HG03432 (cell line): ENCODE measurements at regions not wholly inside any gene's neighbourhood (a gene's known extent, or its start where the extent isn't known, plus 50 kb on each side); places are given as distances from the start of the nearest gene placed in this dataset.
A peak's percentile ranks its signal among the peaks of the same experiment; 100 is the strongest.

Experiments used
- ATAC-seq: cut with Tn5 transposase; IDR thresholded peaks from one replicate; pipeline ENCODE4 v1.9.1; 2021; ENCODE audit warnings: mild to moderate bottlenecking, moderate library complexity; ENCODE audit not compliant: unreplicated experiment

DNA sequence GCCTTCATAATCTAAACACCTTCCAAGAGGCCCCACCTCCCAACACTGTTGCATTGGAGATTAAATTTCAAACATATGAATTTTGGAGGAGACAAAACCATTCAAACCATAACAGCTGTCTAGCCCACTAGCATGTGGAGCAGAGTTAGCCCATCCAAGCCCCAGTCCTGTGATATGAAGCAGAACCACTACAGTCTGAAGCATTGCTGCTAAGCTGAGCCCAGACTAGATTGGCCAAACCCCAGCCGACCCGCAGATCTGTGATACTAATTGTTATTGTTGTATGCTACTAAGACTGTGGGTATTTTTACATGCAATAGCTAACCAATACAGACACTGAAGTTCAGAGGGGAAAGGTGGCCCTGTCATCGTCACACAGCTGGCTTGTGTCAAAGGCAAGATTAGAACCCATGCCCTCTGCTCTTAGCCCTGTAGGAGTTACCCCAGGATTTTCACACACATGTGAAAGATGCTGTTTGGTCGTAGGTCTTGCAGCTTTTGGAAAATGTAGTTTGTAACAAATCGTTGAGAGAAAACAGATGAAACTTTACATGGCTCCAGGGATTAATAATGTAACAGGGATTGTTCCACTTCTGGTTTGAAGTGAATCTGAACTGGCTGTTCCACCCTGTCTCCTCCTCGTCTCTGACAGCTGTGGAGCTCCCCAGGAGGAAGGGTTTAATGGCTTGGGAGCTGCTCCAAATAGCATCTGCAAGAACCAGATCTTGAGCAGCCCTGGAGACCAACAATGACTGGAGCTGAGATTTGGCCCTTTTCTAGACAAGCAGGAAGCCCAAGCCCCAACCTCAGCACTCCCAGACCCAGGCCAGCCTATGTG is 517.5 kb downstream of the MID1IP1 start:
- ATAC-seq, result no peak

GRCh38 chrX:39320165-39320564 is 518.9 kb downstream of the MID1IP1 start:
- ATAC-seq, result no peak

DNA sequence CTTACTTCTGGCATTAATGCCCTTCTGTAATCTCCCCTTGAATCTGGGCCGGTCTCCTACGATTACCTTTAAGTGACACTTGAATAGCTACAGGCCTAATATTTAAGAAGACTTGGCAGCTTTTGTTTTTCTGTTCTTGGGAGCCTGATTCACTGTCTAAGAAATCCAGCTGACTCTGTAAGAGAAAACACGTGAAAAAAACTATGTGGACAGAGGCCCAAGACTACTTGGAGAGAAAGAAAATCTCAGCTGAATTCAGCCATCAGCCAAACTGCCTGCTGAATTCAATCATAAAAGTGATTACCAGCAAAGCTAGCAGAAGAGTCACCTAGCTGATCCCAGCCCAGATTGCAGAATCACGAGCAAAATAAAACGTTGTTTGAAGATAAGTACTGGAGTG is 521.2 kb downstream of the MID1IP1 start:
- ATAC-seq, result no peak

DNA sequence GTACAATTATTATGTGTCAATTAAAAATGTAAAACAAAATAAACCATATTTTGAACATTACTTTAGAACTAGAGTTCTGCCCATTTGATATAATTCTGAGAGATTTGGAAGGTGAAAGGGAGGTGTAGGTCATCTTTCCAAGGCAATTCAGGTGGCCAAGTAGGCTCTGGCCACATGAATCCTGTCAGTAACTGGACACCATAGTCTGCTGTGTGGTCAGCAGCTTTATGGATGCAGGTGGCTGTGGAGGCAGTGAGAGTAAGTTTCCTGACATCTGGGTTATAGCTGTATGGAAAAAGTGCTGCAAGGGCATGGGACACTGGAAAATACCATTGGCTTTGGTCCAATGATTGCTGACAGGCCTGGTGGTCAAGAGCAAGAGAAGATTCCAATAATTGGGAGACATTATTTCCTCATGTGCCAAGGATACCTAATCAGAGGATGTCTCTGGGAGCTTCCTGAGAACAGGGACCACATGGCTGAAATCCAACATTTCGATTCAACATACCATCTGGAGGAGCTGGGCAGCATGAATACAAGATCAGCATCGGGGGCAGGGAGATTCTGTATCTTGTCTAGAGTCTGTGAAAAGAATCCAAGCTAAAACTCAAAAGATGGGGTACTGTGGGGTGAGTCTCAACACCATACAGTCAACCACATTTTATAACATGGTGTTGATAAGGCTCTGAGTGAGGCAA is 523.1 kb downstream of the MID1IP1 start:
- no peak for ATAC-seq

- ATAC-seq, result no peak
Observed at GRCh38 chrX:39327255-39327654, 526.0 kb downstream of the MID1IP1 start.

DNA sequence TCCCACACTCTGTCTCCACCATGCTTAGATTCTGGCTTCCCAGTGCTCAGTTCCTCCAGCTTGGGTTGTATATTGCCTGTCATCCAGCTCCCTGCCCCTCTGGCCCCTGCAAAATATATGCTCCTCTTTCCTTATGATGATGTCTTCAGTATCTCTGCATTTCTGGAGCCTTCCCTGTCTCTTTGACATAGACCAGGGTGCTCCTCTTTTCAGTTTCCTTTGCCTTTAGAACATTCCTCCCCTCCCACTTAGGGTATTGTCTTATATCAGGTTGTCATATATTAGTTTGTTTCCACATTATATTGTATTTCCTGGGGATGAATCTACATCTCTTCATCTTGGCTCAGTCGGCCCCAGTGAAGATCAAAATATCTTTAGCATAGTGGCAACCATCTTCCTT is 526.4 kb downstream of the MID1IP1 start:
- ATAC-seq, result no peak

DNA sequence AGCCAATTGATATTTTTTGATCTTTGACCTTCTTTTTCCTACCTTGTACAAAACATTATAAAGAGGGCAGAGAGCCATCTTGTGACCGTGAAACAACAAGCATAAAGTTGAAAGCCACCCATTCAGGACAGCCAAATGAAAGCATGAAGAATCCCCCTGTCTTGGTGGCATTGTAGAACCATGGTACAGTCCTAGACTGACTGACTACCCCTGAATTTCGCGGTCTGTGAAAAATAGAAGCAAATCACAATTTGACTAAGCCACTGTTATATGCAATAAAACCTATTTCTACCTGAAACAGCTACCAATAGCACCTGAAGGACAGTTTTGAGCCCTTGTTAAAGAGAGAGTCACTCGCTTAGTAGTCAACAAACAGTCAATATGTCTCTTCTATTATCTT is 527.4 kb downstream of the MID1IP1 start:
- ATAC-seq, result no peak

DNA sequence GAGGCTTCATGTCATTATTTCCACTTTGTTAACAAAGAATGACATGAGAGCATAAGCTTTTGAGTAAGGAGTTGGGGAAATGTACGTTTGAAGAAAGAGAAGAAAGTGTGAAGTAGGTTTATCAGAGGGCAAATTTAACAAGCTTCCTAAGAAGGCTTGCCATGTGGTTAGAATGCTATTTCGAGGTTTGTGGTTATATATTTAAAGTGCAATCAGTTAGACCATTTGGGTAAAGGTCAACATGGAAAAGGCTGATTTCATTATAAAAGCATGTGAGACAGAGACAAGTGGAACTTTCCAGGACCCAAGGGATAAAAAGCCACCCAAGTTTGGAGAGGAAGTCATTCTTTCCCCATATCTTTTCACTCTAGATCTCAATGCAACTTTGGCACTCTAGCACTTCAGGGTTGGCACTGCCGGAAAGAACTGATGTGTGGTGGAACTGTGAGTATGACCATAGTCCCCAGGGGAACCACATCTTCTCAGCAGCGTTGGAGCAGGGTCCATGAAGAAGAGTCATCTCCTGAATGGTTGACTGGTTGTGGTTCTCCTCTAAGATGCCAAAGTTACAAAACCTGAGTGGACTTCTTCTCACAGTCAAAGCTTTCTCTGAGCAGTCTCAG is 529.9 kb downstream of the MID1IP1 start:
- ATAC-seq, result peak; percentile 88

DNA sequence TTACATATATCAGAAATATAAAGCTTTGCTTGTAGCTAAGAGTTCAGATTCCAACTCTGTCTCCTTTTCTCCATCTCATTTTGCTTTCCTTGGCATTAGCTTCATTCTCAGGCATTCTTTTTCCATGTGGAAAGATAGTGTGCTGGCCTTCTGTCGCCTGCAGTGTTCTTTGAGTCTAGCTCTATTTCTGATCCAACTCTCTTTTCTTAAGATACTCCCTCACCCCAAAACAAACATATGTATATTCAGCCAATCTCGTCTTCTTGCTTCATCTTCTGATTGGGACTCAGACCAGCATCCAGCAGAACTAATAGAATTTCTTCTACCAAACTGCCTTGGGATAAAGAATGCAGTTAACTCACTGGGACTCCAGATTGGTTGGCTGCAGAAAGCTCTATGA is 532.2 kb downstream of the MID1IP1 start:
- ATAC-seq, result no peak

- ATAC-seq, result no peak
Observed at GRCh38 chrX:39335513-39336235, 534.4 kb downstream of the MID1IP1 start.

DNA sequence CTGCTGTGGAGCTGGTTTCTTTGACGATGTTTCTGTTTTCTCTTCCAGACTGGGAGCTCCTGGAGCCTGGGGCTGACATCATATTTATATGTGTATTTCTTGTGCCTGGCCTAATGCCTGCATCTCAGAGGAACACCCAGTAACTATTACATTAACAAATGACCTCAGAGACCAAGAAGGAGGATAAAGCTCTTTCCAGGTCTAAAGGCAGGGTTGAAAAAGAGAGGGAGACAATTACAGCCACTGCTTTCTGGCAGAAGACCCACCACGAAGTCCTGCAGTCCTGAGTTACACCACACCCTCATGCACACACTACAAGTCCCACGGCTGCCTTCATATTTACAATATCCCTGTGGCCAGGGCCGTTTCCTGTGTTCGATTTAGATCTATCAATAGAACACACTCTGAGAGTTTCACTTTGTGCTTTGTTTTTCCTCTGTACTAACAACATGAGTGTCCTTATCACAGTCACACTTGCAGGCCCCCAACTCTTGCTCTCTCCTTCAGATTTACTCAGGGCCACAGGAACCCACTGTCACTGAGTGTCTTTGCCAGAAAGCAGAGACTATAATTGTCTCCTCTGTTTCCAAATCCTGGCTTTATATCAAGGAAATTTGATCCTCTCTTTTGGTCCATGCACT is 535.5 kb downstream of the MID1IP1 start:
- peak; percentile 91 for ATAC-seq

DNA sequence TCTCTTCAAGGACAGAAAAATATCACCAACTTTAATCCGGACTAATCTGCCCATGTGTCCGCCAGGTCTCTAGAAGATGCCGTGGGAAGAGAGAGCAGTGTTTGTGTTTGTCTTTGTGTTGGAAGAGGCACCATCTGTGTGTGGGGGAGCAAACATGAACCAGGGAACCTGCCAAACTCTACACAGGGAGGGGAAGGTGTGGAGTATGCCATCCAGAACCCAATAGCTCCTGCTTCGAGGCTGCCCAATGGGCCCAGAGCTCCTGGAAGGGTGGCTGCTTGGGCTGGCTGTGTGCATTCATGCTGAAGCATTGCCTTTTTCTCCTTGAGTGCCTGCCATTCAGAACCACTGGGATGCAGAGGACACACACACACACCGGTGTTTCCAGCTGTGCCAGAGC is 536.2 kb downstream of the MID1IP1 start:
- ATAC-seq, result no peak

DNA sequence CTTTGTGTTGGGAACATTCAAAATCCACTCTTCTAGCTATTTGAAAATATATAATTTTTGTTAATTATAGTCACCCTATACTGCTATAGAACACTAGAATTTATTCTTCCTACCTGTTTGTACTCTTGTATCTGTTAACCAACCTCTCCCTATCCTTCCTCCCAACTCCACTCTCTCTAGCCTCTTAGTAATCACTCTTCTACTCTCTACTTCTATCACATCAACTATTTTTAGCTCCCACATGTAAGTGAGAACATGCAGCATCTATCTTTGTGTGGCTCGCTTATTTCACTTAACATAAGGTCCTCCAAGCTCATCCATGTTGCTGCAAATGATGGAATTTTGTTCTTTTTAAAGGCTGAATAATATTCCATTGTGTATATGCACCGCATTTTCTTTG is 537.3 kb downstream of the MID1IP1 start:
- no peak for ATAC-seq

DNA sequence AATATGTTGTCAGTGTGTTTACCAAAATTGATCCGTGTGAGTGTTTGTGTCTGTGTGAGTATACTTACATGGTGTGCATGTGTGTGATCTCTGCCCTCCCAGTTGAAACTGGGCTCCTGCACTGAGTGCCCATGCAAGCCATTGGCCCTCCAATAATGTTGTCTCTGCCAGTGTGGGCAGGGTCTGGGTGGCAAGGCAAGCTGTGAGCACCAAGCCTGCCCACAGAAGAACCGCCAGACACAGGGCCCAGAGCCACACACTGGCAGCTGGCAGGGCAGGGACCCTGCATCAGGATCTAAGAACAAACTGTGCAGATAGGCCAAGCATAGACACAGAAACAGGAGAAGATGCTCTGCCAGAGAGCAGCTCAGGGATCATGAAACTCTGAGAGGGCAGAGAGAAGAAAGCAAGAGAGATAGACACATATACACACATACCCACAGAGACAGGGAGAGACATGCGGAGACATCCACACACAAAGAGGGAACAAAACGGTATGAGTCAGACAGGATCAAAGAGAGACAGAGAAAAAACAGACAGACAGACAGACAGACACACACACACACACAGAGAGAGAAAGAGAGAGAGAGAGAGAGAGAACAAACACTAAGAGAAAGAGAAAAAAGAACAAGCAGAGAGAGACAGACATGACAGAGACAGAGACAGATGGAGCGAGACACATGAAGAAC is 555.0 kb downstream of the MID1IP1 start:
- no peak for ATAC-seq

DNA sequence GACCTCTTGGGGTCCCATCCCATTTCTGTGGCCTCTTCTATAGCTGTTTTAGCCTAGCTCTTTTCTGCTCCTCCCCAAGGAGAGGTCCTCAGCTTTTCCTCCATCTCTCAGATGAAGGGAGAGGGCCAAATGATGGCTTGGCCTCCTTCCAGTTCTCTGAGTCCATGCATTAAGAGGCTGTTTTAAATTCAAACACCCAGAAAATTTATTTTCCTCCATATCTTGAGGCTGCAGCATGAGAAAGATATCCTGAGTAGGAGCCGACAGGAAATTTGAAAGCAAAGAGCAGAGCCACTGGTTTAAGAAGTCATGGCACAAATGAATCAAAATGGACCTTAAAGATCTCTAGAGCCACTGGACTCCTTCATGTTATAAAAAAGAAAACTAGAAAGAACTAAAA is 558.8 kb downstream of the MID1IP1 start:
- ATAC-seq, result no peak

GRCh38 chrX:39361736-39362135 is 560.5 kb downstream of the MID1IP1 start:
- no peak for ATAC-seq

DNA sequence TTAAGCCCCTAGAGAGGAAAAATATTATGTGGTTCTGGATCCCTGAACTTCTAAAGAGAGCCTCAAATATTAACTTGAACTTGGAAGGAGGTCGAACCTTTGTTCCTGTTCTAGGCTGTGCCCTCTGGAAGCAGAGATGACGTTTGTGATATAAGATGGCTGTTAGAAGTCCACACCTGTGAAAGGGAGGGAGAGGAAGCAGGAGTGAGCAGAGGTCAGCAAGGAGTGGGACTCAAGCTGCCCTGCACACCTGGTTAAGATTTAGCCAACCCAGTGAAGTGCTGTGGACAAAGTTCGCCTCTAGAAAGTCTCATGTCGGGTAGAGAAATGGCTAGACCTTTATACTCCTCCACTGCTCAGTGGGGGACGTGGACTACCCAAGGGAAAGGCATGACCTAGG is 566.2 kb downstream of the MID1IP1 start:
- no peak for ATAC-seq

DNA sequence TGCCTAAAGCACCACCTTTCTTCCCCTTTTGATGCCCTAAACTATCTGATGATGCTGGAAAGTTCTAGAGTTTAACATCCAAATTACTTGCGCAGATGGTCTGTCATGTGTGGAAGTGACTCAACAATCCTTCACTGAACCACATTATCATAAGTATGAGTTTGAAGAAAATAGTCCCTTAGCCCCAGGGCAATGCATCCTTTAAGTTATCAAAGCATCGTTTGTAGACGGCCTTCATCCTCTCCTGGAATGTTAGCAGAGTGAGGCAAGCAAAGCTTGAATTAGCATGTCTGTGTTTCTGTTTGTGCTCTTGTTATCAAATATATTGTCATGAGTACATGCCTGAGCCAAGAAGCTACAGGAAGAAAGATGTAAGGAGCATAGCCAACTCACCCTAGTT is 570.9 kb downstream of the MID1IP1 start:
- ATAC-seq, result no peak

GRCh38 chrX:39377157-39377556 is 575.9 kb downstream of the MID1IP1 start:
- no peak for ATAC-seq

- ATAC-seq, result no peak
Observed at GRCh38 chrX:39377773-39378172, 576.5 kb downstream of the MID1IP1 start.
